Right lobe of liver (tissue), 6 donors: ENCODE measurements at regions not wholly inside any gene's neighbourhood (a gene's known extent, or its start where the extent isn't known, plus 50 kb on each side); places are given as distances from the start of the nearest gene placed in this dataset.

Experiments used
- ATAC-seq, 4 donors: fragments of 200-7000 bp; cut with Tn5 transposase; one replicate each; pipeline ENCODE4 v1.9.1; 2020; ENCODE audit warnings: mild to moderate bottlenecking in 4 of 4, moderate library complexity in 4 of 4
- DNase-seq, 3 donors: peaks; one replicate each; pipeline ENCODE4 v3.0.0-alpha.2; 2020
- H3K27ac ChIP-seq, 3 donors: fragments of 200-600 bp; one replicate each; pipeline ENCODE4 v1.8.0; 2022
- H3K27me3 ChIP-seq, 2 donors: fragments of 200-600 bp; one replicate each; pipeline ENCODE4 v1.8.0; 2022
- H3K36me3 ChIP-seq, 4 donors: fragments of 200-600 bp; sonication (generic) in 1 of 4; one replicate each; pipeline versions ENCODE4 v1.5.1 to v1.8.0; 2017 to 2022; ENCODE audit warnings: control low read depth in 1 of 4
- H3K4me1 ChIP-seq, 4 donors: fragments of 200-600 bp; sonication (generic) in 1 of 4; one replicate each; pipeline versions ENCODE4 v1.5.1 to v1.8.0; 2017 to 2022; ENCODE audit warnings: control low read depth in 1 of 4
- H3K4me3 ChIP-seq, 3 donors: fragments of 200-600 bp; one replicate each; pipeline ENCODE4 v1.8.0; 2022
- H3K9me3 ChIP-seq, 4 donors: fragments of 200-600 bp; sonication (generic) in 1 of 4; one replicate each; pipeline versions ENCODE4 v1.5.1 to v1.8.0; 2017 to 2022; ENCODE audit warnings: control low read depth in 1 of 4
- CTCF ChIP-seq, 4 donors: fragments of 200-600 bp in 3 of 4; fragments of 450-650 bp in 1 of 4; IDR thresholded peaks; one replicate each; pipeline versions ENCODE4 v1.5.1 to v1.8.0; 2016 to 2022; ENCODE audit warnings: antibody characterized with exemption in 4 of 4, mild to moderate bottlenecking in 2 of 4
- POLR2A ChIP-seq: fragments of 450-650 bp; IDR thresholded peaks from one replicate; pipeline ENCODE4 v1.6.1; 2017; ENCODE audit warnings: antibody characterized with exemption, mild to moderate bottlenecking
- WGBS: methylation state at CpG from one replicate; pipeline ENCODE4 v1.1.6; 2018; ENCODE audit warnings: low coverage, low lambda C conversion rate; ENCODE audit not compliant: insufficient coverage; ENCODE audit errors: missing lambda C conversion rate; 5-methylcytosine and 5-hydroxymethylcytosine counted together
- intact Hi-C, 2 donors: fragments of 100-400 bp; cut with DNase I; formaldehyde crosslinking; loops; one replicate each; pipeline versions ENCODE4 v1.11.2 to v1.14.1; 2022
- donor health status: DM: no; HTN: yes; CAD: no.
- donor health status: DM: no; HTN: no; CAD: no.
- donor health status: DM: no; HTN: no; CAD: no.
- donor health status: DM: no; HTN: yes; CAD: no.
- donor health status: DM: no; HTN: yes; CAD: no.

DNA sequence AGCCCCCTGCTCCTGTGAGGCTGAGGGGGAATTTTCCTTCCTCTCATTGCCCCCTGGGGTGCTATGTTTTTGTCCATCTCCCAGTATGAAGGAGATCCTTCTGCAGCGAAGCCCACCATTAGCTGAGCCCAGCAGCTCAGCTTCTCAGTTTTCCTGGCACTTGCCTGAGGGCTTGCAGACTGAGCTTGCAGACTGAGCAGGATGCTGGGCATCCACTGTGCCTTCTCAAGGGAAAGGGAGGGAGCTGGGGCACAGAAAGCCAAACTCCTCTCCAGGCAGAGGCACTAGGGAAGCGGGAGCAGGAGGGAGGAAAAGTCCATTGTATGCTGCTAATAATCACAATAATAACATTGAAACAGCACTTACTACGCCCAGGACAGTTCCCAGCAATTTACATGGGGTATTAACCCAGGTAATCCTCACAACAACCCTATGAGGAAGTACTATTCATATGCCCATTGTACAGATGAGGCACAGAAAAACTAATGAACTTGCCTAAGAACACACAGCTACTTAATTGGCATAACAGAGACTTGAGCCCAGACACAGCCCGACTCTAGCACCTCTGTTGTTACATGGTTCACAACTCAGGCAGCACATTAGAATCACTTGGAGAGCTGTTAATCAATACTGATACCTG lies 86.9 kb upstream of the SSBP2 start:
- intact Hi-C loops, result no loop called here
- no peaks in the 10 kb centered on the region for H3K4me1 ChIP-seq
- DNase-seq (no peak), ATAC-seq (no peak)
- 96% methylated on average over 2 of the region's 4 CpGs for WGBS
- TF ChIP-seq POLR2A, result no peak
- no peak for TF ChIP-seq CTCF (IDR thresholded peaks at IDR 0.05)
- H3K4me3 ChIP-seq, result no peak overlapping the region
- H3K27me3 ChIP-seq, result no peaks in the 10 kb centered on the region
- no peaks in the 10 kb centered on the region for H3K9me3 ChIP-seq
- H3K27ac ChIP-seq, result no peak overlapping the region
- H3K36me3 ChIP-seq, result no peaks in the 10 kb centered on the region

DNA sequence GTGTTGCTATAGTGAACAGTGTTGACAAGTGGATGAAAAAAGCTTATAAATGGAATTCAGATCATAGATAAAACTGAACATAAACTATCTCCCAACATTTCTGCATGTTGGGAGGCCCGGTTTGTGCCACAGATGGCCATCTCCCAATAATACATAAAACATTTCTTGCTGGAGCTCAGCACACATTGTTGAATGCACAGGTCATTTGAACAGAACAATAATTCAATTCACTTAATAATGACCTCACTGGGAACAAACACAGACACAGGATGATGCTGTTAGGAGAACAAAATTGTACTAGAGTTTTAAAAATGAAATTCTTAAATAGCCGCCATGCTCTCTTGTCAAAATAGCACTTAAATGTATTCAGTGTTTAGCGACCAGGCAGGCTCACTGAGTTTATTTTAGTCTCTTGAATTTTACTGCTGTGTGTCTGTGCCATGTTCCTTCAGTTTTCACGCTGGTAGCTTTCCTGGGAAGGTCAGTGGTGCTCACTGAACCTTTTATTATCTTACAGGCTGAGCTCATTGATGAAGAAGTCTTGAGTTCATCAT lies 85.0 kb upstream of the SSBP2 start:
- no peaks in the 10 kb centered on the region for H3K36me3 ChIP-seq
- 86% methylated on average over 4 of the region's 4 CpGs for WGBS
- DNase-seq (no peak), ATAC-seq (no peak)
- H3K9me3 ChIP-seq, result no peaks in the 10 kb centered on the region
- TF ChIP-seq CTCF (IDR thresholded peaks at IDR 0.05) (no peak), POLR2A (no peak)
- intact Hi-C loops, result no loop called here
- H3K4me1 ChIP-seq, result no peaks in the 10 kb centered on the region
- H3K27me3 ChIP-seq, result no peaks in the 10 kb centered on the region
- H3K27ac ChIP-seq, result no peak overlapping the region
- H3K4me3 ChIP-seq, result no peak overlapping the region

DNA sequence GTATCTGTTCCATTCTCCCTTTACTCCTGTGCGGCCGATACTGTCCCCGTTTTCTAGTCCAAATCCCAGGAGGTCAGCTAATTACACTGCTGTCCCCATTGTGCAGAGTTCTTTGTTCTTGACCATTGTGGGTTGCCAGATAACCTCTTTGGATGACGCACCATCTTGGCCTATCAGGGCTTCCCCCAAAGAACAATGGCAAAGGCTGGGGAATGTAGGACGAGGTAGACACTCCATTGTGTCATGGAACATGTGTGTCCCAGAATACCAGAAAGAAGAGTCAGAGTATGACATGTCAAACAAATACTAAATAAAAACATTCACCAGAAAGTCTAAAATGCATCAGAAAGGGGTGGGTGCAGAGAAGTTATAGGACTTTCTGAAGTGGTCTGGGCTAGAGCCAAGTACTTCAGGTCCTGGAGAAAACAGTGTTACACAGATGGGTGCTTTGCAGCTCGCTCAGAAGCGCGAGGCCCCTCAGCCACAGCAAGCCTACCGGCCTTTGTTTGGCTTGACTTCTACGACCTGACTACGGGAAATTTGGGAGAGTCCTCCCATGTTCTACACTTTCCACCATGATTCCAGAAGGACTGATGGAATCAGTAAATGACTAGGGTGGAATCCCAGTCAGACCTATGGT lies 83.2 kb upstream of the SSBP2 start:
- intact Hi-C loops, result no loop called here
- ATAC-seq (no peak), DNase-seq (no peak)
- no peak overlapping the region for H3K4me3 ChIP-seq
- H3K9me3 ChIP-seq, result no peaks in the 10 kb centered on the region
- H3K27me3 ChIP-seq, result no peaks in the 10 kb centered on the region
- no peaks in the 10 kb centered on the region for H3K4me1 ChIP-seq
- 88% methylated on average over 10 of the region's 11 CpGs for WGBS
- H3K27ac ChIP-seq, result no peak overlapping the region
- TF ChIP-seq POLR2A (no peak), CTCF (IDR thresholded peaks at IDR 0.05) (no peak)
- H3K36me3 ChIP-seq, result no peaks in the 10 kb centered on the region

GRCh38 chr5:81830596-81830995 lies 79.7 kb upstream of the SSBP2 start:
- no peak overlapping the region for H3K4me3 ChIP-seq
- no peak overlapping the region for H3K27ac ChIP-seq
- H3K27me3 ChIP-seq, result no peaks in the 10 kb centered on the region
- no peak for ATAC-seq
- no peaks in the 10 kb centered on the region for H3K9me3 ChIP-seq
- WGBS, result 58% methylated on average over 2 of the region's 2 CpGs
- no peaks in the 10 kb centered on the region for H3K36me3 ChIP-seq
- DNase-seq, result no peak
- H3K4me1 ChIP-seq, result no peaks in the 10 kb centered on the region
- TF ChIP-seq CTCF (IDR thresholded peaks at IDR 0.05), result no peak
- TF ChIP-seq POLR2A, result no peak
- intact Hi-C loops, result no loop called here
